ENCODE measurements at regions not wholly inside any gene's neighbourhood (a gene's known extent, or its start where the extent isn't known, plus 50 kb on each side); places are given as distances from the start of the nearest gene placed in this dataset.

DNA sequence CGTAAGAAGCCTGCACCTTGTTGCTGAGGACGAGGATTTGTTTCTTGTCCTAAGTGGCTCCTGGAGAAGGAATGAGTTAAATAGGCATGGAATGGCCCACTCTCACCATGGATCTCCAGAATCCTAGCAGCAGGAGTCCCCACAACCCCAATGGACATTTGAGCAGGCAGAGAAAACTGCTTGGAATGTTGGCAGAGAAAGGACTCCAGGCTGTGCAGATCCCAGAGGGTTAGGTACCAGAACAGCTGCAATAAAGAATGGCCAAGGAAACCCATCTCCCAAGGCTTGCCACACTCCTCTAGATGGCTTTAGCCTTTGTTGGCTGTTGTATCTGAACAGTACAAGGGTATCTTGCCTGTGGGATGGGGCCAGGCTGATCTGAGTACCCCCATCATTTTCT lies 1415.7 kb upstream of the ADGRB3 start:
- TF ChIP-seq, protein P1, sequence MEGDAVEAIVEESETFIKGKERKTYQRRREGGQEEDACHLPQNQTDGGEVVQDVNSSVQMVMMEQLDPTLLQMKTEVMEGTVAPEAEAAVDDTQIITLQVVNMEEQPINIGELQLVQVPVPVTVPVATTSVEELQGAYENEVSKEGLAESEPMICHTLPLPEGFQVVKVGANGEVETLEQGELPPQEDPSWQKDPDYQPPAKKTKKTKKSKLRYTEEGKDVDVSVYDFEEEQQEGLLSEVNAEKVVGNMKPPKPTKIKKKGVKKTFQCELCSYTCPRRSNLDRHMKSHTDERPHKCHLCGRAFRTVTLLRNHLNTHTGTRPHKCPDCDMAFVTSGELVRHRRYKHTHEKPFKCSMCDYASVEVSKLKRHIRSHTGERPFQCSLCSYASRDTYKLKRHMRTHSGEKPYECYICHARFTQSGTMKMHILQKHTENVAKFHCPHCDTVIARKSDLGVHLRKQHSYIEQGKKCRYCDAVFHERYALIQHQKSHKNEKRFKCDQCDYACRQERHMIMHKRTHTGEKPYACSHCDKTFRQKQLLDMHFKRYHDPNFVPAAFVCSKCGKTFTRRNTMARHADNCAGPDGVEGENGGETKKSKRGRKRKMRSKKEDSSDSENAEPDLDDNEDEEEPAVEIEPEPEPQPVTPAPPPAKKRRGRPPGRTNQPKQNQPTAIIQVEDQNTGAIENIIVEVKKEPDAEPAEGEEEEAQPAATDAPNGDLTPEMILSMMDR (IDR thresholded peaks at IDR 0.05; ENCODE audit: poor library complexity), result no peak
- no peak for TF ChIP-seq EZH2 (IDR thresholded peaks at IDR 0.05; ENCODE audit: borderline replicate concordance)

Measured in hepatocyte (in vitro differentiated cells).